SK-N-SH treated with all-trans-retinoic acid at 6 μM for 48 hours (cell line): ENCODE measurements at regions not wholly inside any gene's neighbourhood (a gene's known extent, or its start where the extent isn't known, plus 50 kb on each side); places are given as distances from the start of the nearest gene placed in this dataset.

ENCODE experiments used
- ARNTL ChIP-seq: fragments of 450-650 bp; formaldehyde crosslinking; IDR thresholded peaks from 2 replicates; pipeline ENCODE4 v1.5.0; 2020; ENCODE audit warnings: low read depth, mild to moderate bottlenecking, moderate library complexity, borderline replicate concordance
- PPARA ChIP-seq: fragments of 250-450 bp; sonication (Bioruptor Pico); IDR thresholded peaks from 2 replicates; pipeline ENCODE4 v1.5.0; 2020; ENCODE audit warnings: mild to moderate bottlenecking, borderline replicate concordance
- RARB ChIP-seq: fragments of 250-450 bp; sonication (Bioruptor Pico); IDR thresholded peaks from 2 replicates; pipeline ENCODE4 v1.8.0; 2021; ENCODE audit warnings: mild to moderate bottlenecking, moderate library complexity
- ZFP30 ChIP-seq: fragments of 450-650 bp; formaldehyde crosslinking; IDR thresholded peaks from 2 replicates; pipeline ENCODE4 v1.5.0; 2022; ENCODE audit warnings: mild to moderate bottlenecking, moderate library complexity
- ZNF8 ChIP-seq: fragments of 450-650 bp; formaldehyde crosslinking; IDR thresholded peaks from 2 replicates; pipeline ENCODE4 v1.5.0; 2020; ENCODE audit warnings: mild to moderate bottlenecking, moderate library complexity
- TF ChIP-seq, protein P1 (sequence below): fragments of 250-450 bp; sonication (Bioruptor Pico); IDR thresholded peaks from 2 replicates; pipeline ENCODE4 v1.8.0; 2020; ENCODE audit warnings: mild to moderate bottlenecking, moderate library complexity, borderline replicate concordance
- TF ChIP-seq, protein P2 (sequence below): fragments of 250-450 bp; sonication (Bioruptor Pico); IDR thresholded peaks from 2 replicates; pipeline ENCODE4 v1.5.0; 2020; ENCODE audit warnings: mild to moderate bottlenecking, moderate library complexity

DNA sequence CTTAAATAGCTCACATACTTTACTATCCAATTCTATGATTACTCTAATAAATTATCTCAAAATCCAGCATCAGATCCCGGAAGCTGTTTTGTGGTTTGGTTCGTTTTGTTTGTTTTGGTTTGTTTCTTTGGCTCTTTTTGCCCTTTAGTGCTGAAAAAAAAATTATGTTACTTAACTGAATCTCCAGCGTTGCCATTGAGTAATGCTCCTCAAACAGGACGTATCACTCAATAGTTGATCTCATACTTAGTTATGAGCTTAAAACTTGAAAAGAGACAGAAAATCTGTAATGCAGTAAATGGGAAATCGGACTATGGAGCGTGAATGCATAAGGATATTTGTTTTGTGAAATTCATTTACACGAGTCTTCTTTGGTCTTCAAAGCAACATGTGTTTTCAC lies 533.8 kb upstream of the TMPRSS15 start:
- TF ChIP-seq, protein P1, sequence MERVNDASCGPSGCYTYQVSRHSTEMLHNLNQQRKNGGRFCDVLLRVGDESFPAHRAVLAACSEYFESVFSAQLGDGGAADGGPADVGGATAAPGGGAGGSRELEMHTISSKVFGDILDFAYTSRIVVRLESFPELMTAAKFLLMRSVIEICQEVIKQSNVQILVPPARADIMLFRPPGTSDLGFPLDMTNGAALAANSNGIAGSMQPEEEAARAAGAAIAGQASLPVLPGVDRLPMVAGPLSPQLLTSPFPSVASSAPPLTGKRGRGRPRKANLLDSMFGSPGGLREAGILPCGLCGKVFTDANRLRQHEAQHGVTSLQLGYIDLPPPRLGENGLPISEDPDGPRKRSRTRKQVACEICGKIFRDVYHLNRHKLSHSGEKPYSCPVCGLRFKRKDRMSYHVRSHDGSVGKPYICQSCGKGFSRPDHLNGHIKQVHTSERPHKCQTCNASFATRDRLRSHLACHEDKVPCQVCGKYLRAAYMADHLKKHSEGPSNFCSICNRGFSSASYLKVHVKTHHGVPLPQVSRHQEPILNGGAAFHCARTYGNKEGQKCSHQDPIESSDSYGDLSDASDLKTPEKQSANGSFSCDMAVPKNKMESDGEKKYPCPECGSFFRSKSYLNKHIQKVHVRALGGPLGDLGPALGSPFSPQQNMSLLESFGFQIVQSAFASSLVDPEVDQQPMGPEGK, result no peak
- TF ChIP-seq ZFP30 (CRISPR knock-in tag) (no peak), RARB (CRISPR knock-in tag) (no peak), PPARA (no peak), ARNTL (CRISPR knock-in tag) (no peak), ZNF8 (CRISPR knock-in tag) (no peak)
- TF ChIP-seq, protein P2, sequence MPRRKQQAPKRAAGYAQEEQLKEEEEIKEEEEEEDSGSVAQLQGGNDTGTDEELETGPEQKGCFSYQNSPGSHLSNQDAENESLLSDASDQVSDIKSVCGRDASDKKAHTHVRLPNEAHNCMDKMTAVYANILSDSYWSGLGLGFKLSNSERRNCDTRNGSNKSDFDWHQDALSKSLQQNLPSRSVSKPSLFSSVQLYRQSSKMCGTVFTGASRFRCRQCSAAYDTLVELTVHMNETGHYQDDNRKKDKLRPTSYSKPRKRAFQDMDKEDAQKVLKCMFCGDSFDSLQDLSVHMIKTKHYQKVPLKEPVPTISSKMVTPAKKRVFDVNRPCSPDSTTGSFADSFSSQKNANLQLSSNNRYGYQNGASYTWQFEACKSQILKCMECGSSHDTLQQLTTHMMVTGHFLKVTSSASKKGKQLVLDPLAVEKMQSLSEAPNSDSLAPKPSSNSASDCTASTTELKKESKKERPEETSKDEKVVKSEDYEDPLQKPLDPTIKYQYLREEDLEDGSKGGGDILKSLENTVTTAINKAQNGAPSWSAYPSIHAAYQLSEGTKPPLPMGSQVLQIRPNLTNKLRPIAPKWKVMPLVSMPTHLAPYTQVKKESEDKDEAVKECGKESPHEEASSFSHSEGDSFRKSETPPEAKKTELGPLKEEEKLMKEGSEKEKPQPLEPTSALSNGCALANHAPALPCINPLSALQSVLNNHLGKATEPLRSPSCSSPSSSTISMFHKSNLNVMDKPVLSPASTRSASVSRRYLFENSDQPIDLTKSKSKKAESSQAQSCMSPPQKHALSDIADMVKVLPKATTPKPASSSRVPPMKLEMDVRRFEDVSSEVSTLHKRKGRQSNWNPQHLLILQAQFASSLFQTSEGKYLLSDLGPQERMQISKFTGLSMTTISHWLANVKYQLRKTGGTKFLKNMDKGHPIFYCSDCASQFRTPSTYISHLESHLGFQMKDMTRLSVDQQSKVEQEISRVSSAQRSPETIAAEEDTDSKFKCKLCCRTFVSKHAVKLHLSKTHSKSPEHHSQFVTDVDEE (CRISPR knock-in tag), result no peak
